ENCODE measurements at regions not wholly inside any gene's neighbourhood (a gene's known extent, or its start where the extent isn't known, plus 50 kb on each side); places are given as distances from the start of the nearest gene placed in this dataset.

DNA sequence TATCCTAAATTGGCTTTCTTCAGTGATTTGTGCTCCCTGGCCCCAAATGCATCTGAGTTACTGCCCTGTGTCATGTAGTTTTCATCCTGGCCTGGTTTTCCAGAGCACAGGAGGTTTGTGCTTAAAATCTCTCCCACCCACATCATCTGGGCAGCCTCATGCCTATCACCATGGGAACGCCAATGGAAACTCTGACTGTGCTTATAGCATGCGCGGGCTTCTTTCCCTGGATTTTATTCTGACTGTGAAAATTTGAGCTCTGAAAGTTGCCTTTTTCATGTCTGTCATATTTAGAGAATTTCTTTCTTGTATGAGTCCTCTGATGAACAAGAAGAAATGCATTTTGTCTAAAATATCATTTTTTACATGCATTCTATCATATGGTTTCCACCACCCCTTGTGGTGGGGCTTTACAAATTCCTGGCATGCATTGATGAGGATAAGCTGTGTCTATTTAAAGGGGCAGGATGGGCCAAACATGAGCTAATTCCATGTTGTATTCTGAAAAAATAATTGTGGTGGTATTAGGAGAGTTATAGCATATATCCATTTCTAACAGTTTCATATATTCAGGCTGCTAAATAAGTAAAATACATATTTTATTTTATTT lies 55.1 kb downstream of the IRAG1 start:
- H3K4me1 ChIP-seq (ENCODE audit: low read length) = peaks cover 35% of the 10 kb centered on the region
- H3K4me2 ChIP-seq (ENCODE audit: low read length) = no peak overlapping the region
- H3K27ac ChIP-seq (ENCODE audit: low read length) = no peak overlapping the region

DNA sequence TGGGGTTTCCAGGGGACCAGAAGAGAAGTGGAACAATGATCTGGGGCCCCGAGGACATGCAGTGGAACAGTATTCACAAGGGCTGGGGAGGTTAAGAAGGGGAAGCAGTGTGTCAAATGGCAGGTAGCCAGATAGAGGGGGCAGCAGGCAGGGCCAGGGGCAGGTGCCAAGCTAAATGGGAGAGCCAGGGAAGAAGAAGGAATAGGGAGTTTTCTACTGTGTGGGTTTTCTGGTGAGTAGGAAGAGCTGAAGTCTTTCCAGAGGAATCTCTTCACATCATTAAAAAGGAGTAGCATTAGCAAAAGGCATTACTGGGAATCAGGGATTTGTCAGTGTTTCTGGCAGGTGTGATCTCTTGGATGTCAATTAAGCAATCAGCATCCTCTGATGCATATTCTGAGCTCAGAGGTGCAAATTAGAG lies 55.8 kb downstream of the IRAG1 start:
- TF ChIP-seq, protein P1, sequence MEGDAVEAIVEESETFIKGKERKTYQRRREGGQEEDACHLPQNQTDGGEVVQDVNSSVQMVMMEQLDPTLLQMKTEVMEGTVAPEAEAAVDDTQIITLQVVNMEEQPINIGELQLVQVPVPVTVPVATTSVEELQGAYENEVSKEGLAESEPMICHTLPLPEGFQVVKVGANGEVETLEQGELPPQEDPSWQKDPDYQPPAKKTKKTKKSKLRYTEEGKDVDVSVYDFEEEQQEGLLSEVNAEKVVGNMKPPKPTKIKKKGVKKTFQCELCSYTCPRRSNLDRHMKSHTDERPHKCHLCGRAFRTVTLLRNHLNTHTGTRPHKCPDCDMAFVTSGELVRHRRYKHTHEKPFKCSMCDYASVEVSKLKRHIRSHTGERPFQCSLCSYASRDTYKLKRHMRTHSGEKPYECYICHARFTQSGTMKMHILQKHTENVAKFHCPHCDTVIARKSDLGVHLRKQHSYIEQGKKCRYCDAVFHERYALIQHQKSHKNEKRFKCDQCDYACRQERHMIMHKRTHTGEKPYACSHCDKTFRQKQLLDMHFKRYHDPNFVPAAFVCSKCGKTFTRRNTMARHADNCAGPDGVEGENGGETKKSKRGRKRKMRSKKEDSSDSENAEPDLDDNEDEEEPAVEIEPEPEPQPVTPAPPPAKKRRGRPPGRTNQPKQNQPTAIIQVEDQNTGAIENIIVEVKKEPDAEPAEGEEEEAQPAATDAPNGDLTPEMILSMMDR (IDR thresholded peaks at IDR 0.05; ENCODE audit: low read depth, low read length) = no peak
- no peak for TF ChIP-seq EZH2phosphoT487 (IDR thresholded peaks at IDR 0.05; ENCODE audit: low read depth)
- no peak overlapping the region for H2AFZ ChIP-seq (ENCODE audit: low read depth, low read length)

More for the DNA sequence above, 55.1 kb downstream of the IRAG1 start:
- H3K79me2 ChIP-seq (ENCODE audit: low read length) = no peaks in the 10 kb centered on the region
- H3K27me3 ChIP-seq (ENCODE audit: low read depth, low read length) = no peaks in the 10 kb centered on the region
- no peak overlapping the region for H3K4me3 ChIP-seq (ENCODE audit: low read length)
- TF ChIP-seq, protein P1 (IDR thresholded peaks at IDR 0.05; ENCODE audit: low read depth, low read length) = no peak
- no peak for TF ChIP-seq EZH2phosphoT487 (IDR thresholded peaks at IDR 0.05; ENCODE audit: low read depth)
- H2AFZ ChIP-seq (ENCODE audit: low read depth, low read length) = no peak overlapping the region
- H3K9ac ChIP-seq (ENCODE audit: low read length) = no peak overlapping the region
- no peaks in the 10 kb centered on the region for H4K20me1 ChIP-seq (ENCODE audit: insufficient read depth, low read length)
- no peaks in the 10 kb centered on the region for H3K36me3 ChIP-seq (replicated peaks; ENCODE audit: low read depth, low read length)
- H3K9me3 ChIP-seq (ENCODE audit: insufficient read depth, low read length) = no peaks in the 10 kb centered on the region

DNA sequence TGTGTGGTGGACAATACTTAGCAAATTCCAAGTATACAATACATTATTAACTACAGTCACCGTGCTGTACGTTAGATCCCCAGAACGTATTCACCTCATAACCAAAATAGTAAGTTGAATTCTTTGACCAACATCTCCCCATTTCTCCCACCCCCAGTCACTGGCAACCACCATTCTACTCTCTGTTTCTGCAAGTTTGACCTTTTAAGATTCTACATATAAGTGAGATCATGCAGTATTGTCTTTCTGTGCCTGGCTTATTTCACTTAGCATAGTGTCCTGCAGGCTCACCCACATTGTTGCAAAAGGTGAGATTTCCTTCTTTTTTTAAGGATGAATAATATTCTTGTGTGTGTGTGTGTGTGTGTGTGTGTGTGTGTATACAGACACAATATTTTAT lies 59.1 kb downstream of the IRAG1 start:
- Histone ChIP-seq H3K4me1 (ENCODE audit: low read length) (peaks cover 3% of the 10 kb centered on the region), H3K9me3 (ENCODE audit: insufficient read depth, low read length) (no peaks in the 10 kb centered on the region), H3K79me2 (ENCODE audit: low read length) (no peaks in the 10 kb centered on the region), H3K27ac (ENCODE audit: low read length) (no peak overlapping the region), H3K27me3 (ENCODE audit: low read depth, low read length) (no peaks in the 10 kb centered on the region), H3K4me2 (ENCODE audit: low read length) (no peak overlapping the region), H3K9ac (ENCODE audit: low read length) (no peak overlapping the region), H2AFZ (ENCODE audit: low read depth, low read length) (no peak overlapping the region), H3K4me3 (ENCODE audit: low read length) (no peak overlapping the region), H4K20me1 (ENCODE audit: insufficient read depth, low read length) (no peaks in the 10 kb centered on the region), H3K36me3 (replicated peaks; ENCODE audit: low read depth, low read length) (no peaks in the 10 kb centered on the region)
- TF ChIP-seq EZH2phosphoT487 (IDR thresholded peaks at IDR 0.05; ENCODE audit: low read depth) = no peak
- TF ChIP-seq, protein P1 (IDR thresholded peaks at IDR 0.05; ENCODE audit: low read depth, low read length) = no peak

More for the DNA sequence above, 55.8 kb downstream of the IRAG1 start:
- H3K79me2 ChIP-seq (ENCODE audit: low read length) = no peaks in the 10 kb centered on the region
- H3K4me3 ChIP-seq (ENCODE audit: low read length) = no peak overlapping the region
- H3K36me3 ChIP-seq (replicated peaks; ENCODE audit: low read depth, low read length) = no peaks in the 10 kb centered on the region
- H3K4me1 ChIP-seq (ENCODE audit: low read length) = peaks cover 35% of the 10 kb centered on the region
- H3K9me3 ChIP-seq (ENCODE audit: insufficient read depth, low read length) = no peaks in the 10 kb centered on the region
- H3K27me3 ChIP-seq (ENCODE audit: low read depth, low read length) = no peaks in the 10 kb centered on the region
- no peaks in the 10 kb centered on the region for H4K20me1 ChIP-seq (ENCODE audit: insufficient read depth, low read length)
- H3K27ac ChIP-seq (ENCODE audit: low read length) = no peak overlapping the region
- H3K9ac ChIP-seq (ENCODE audit: low read length) = no peak overlapping the region
- H3K4me2 ChIP-seq (ENCODE audit: low read length) = no peak overlapping the region

DNA sequence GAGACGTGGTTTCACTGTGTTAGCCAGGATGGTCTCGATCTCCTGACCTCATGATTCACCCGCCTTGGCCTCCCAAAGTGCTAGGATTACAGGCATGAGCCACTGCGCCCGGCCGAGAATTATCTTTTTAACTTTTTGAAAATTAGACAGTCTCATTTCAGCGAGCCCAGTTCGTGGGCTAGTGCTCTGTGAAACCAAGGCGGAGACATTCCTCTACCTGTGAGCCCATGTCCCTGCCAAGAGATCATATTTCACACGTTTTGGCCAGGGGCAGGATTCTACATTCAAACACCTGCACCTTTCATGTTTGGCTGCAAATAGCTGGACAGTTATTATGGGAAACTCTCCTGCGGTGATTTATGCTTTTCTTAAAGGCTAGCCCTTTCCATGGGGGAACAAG lies 60.3 kb downstream of the IRAG1 start:
- Histone ChIP-seq H3K79me2 (ENCODE audit: low read length) (no peaks in the 10 kb centered on the region), H3K4me3 (ENCODE audit: low read length) (no peak overlapping the region), H3K36me3 (replicated peaks; ENCODE audit: low read depth, low read length) (no peaks in the 10 kb centered on the region), H3K4me2 (ENCODE audit: low read length) (no peak overlapping the region), H3K9me3 (ENCODE audit: insufficient read depth, low read length) (no peaks in the 10 kb centered on the region), H3K27ac (ENCODE audit: low read length) (no peak overlapping the region), H3K4me1 (ENCODE audit: low read length) (peaks cover 6% of the 10 kb centered on the region), H3K9ac (ENCODE audit: low read length) (no peak overlapping the region), H3K27me3 (ENCODE audit: low read depth, low read length) (no peaks in the 10 kb centered on the region), H2AFZ (ENCODE audit: low read depth, low read length) (no peak overlapping the region), H4K20me1 (ENCODE audit: insufficient read depth, low read length) (no peaks in the 10 kb centered on the region)
- TF ChIP-seq EZH2phosphoT487 (IDR thresholded peaks at IDR 0.05; ENCODE audit: low read depth) = no peak
- TF ChIP-seq, protein P1 (IDR thresholded peaks at IDR 0.05; ENCODE audit: low read depth, low read length) = no peak

All from OCI-LY3 (cell line).